ENCODE measurements at regions not wholly inside any gene's neighbourhood (a gene's known extent, or its start where the extent isn't known, plus 50 kb on each side); places are given as distances from the start of the nearest gene placed in this dataset.

DNA sequence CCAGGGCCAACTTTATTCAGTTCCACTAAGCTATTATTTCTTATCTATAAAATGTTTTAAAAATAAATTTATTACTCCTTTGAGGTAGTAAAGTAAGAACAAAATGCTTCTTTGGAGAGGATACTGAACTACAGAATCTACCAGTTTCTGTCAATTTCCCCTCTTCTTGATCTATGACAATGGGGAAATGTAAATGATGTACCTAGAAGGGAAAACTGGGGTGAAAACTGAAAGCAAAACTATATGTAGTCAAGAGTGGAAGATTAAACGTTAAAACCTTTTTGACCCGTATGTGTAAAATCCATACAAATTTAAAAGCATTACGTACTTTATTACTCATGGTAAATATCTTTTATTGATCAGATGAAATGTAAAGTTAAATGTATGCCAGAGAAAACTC lies 1287.8 kb upstream of the TMEFF2 start:
- Histone ChIP-seq H3K4me1 (ENCODE audit: control extremely low read depth in 1 of 4, control insufficient read depth in 4 of 4, insufficient read depth in 4 of 4, low read length in 3 of 4) (no peaks in the 10 kb centered on the region), H3K36me3 (ENCODE audit: control insufficient read depth in 4 of 4, insufficient read depth in 4 of 4, low read length in 3 of 4) (no peaks in the 10 kb centered on the region), H3K27ac (ENCODE audit: insufficient read depth in 1 of 2, low read depth in 1 of 2, low read length in 2 of 2, poor library complexity in 1 of 2, severe bottlenecking in 2 of 2) (no peak overlapping the region), H3K4me3 (ENCODE audit: control insufficient read depth in 1 of 7, extremely low read depth in 1 of 7, insufficient read depth in 4 of 7, low read depth in 2 of 7, low read length in 6 of 7) (no peak overlapping the region), H3K27me3 (replicated peaks in 2 of 5; ENCODE audit: control insufficient read depth in 4 of 5, insufficient read depth in 5 of 5, low read length in 4 of 5) (no peaks in the 10 kb centered on the region), H3K9me3 (ENCODE audit: control extremely low read depth in 1 of 5, control insufficient read depth in 4 of 5, insufficient read depth in 2 of 5, low read depth in 1 of 5, low read length in 4 of 5) (peaks cover 0 to 3% (median 0%) of the 10 kb centered on the region in 5 experiments)
- DNase-seq: no peak
- POLR2A ChIA-PET: no interaction called here
- no CpG with 5 or more reads among the region's 3 CpGs for WGBS (ENCODE audit: insufficient coverage)
- CTCF ChIA-PET: no interaction called here

- no peak for DNase-seq
- peaks cover 0 to 9% (median 2%) of the 10 kb centered on the region in 4 experiments for H3K4me1 ChIP-seq (ENCODE audit: control extremely low read depth in 1 of 4, control insufficient read depth in 4 of 4, insufficient read depth in 4 of 4, low read length in 3 of 4)
- ChIA-PET POLR2A (no interaction called here), CTCF (no interaction called here)
- 100% methylated on average over 1 of the region's 1 CpG for WGBS (ENCODE audit: insufficient coverage)
- H3K9me3 ChIP-seq (ENCODE audit: control extremely low read depth in 1 of 5, control insufficient read depth in 4 of 5, insufficient read depth in 2 of 5, low read depth in 1 of 5, low read length in 4 of 5): peaks cover 0 to 3% (median 0%) of the 10 kb centered on the region in 5 experiments
- no peaks in the 10 kb centered on the region for H3K27me3 ChIP-seq (replicated peaks in 2 of 5; ENCODE audit: control insufficient read depth in 4 of 5, insufficient read depth in 5 of 5, low read length in 4 of 5)
- no peak overlapping the region for H3K4me3 ChIP-seq (ENCODE audit: control insufficient read depth in 1 of 7, extremely low read depth in 1 of 7, insufficient read depth in 4 of 7, low read depth in 2 of 7, low read length in 6 of 7)
- H3K27ac ChIP-seq (ENCODE audit: insufficient read depth in 1 of 2, low read depth in 1 of 2, low read length in 2 of 2, poor library complexity in 1 of 2, severe bottlenecking in 2 of 2): no peak overlapping the region
- H3K36me3 ChIP-seq (ENCODE audit: control insufficient read depth in 4 of 4, insufficient read depth in 4 of 4, low read length in 3 of 4): no peaks in the 10 kb centered on the region
Observed at GRCh38 chr2:193480187-193480586, 1285.5 kb upstream of the TMEFF2 start.

GRCh38 chr2:193476171-193476800 lies 1281.6 kb upstream of the TMEFF2 start:
- CTCF ChIA-PET: interaction anchor here (1.6 kb wide), 1 partner anchor 10 kb away, joined by 6 read pairs; no protein-coding TSS in a partner anchor
- peak; percentile 18 to 80 (median 74) for DNase-seq
- Histone ChIP-seq H3K27me3 (replicated peaks in 2 of 5; ENCODE audit: control insufficient read depth in 4 of 5, insufficient read depth in 5 of 5, low read length in 4 of 5) (no peaks in the 10 kb centered on the region), H3K4me3 (ENCODE audit: control insufficient read depth in 1 of 7, extremely low read depth in 1 of 7, insufficient read depth in 4 of 7, low read depth in 2 of 7, low read length in 6 of 7) (no peak overlapping the region), H3K36me3 (ENCODE audit: control insufficient read depth in 4 of 4, insufficient read depth in 4 of 4, low read length in 3 of 4) (no peaks in the 10 kb centered on the region), H3K27ac (ENCODE audit: insufficient read depth in 1 of 2, low read depth in 1 of 2, low read length in 2 of 2, poor library complexity in 1 of 2, severe bottlenecking in 2 of 2) (no peak overlapping the region), H3K9me3 (ENCODE audit: control extremely low read depth in 1 of 5, control insufficient read depth in 4 of 5, insufficient read depth in 2 of 5, low read depth in 1 of 5, low read length in 4 of 5) (peaks cover 0 to 2% (median 0%) of the 10 kb centered on the region in 5 experiments), H3K4me1 (ENCODE audit: control extremely low read depth in 1 of 4, control insufficient read depth in 4 of 4, insufficient read depth in 4 of 4, low read length in 3 of 4) (peaks cover 0 to 9% (median 2%) of the 10 kb centered on the region in 4 experiments)
- POLR2A ChIA-PET: no interaction called here
- WGBS (ENCODE audit: insufficient coverage): 27% methylated on average over 2 of the region's 6 CpGs

GRCh38 chr2:193475038-193475437 lies 1280.3 kb upstream of the TMEFF2 start:
- CTCF ChIA-PET: no interaction called here
- 88% methylated on average over 2 of the region's 3 CpGs for whole genome bisulfite sequencing (ENCODE audit: insufficient coverage)
- POLR2A ChIA-PET: no interaction called here

GRCh38 chr2:193469251-193469650 lies 1274.5 kb upstream of the TMEFF2 start:
- CTCF ChIA-PET: no interaction called here
- no peaks in the 10 kb centered on the region for H3K27me3 ChIP-seq (replicated peaks in 2 of 5; ENCODE audit: control insufficient read depth in 4 of 5, insufficient read depth in 5 of 5, low read length in 4 of 5)
- 67% methylated on average over 1 of the region's 3 CpGs for WGBS (ENCODE audit: insufficient coverage)

More at GRCh38 chr2:193475038-193475437, 1280.3 kb upstream of the TMEFF2 start:
- H3K27ac ChIP-seq (ENCODE audit: insufficient read depth in 1 of 2, low read depth in 1 of 2, low read length in 2 of 2, poor library complexity in 1 of 2, severe bottlenecking in 2 of 2): no peak overlapping the region
- H3K36me3 ChIP-seq (ENCODE audit: control insufficient read depth in 4 of 4, insufficient read depth in 4 of 4, low read length in 3 of 4): no peaks in the 10 kb centered on the region
- H3K9me3 ChIP-seq (ENCODE audit: control extremely low read depth in 1 of 5, control insufficient read depth in 4 of 5, insufficient read depth in 2 of 5, low read depth in 1 of 5, low read length in 4 of 5): peaks cover 0 to 3% (median 0%) of the 10 kb centered on the region in 5 experiments
- DNase-seq: no peak
- no peak overlapping the region for H3K4me3 ChIP-seq (ENCODE audit: control insufficient read depth in 1 of 7, extremely low read depth in 1 of 7, insufficient read depth in 4 of 7, low read depth in 2 of 7, low read length in 6 of 7)
- H3K27me3 ChIP-seq (replicated peaks in 2 of 5; ENCODE audit: control insufficient read depth in 4 of 5, insufficient read depth in 5 of 5, low read length in 4 of 5): no peaks in the 10 kb centered on the region
- H3K4me1 ChIP-seq (ENCODE audit: control extremely low read depth in 1 of 4, control insufficient read depth in 4 of 4, insufficient read depth in 4 of 4, low read length in 3 of 4): peaks cover 0 to 9% (median 2%) of the 10 kb centered on the region in 4 experiments

GRCh38 chr2:193467276-193467987 lies 1272.7 kb upstream of the TMEFF2 start:
- ChIA-PET CTCF (no interaction called here), POLR2A (no interaction called here)
- Histone ChIP-seq H3K4me3 (ENCODE audit: control insufficient read depth in 1 of 7, extremely low read depth in 1 of 7, insufficient read depth in 4 of 7, low read depth in 2 of 7, low read length in 6 of 7) (no peak overlapping the region), H3K27ac (ENCODE audit: insufficient read depth in 1 of 2, low read depth in 1 of 2, low read length in 2 of 2, poor library complexity in 1 of 2, severe bottlenecking in 2 of 2) (no peak overlapping the region), H3K36me3 (ENCODE audit: control insufficient read depth in 4 of 4, insufficient read depth in 4 of 4, low read length in 3 of 4) (no peaks in the 10 kb centered on the region), H3K27me3 (replicated peaks in 2 of 5; ENCODE audit: control insufficient read depth in 4 of 5, insufficient read depth in 5 of 5, low read length in 4 of 5) (no peaks in the 10 kb centered on the region), H3K4me1 (ENCODE audit: control extremely low read depth in 1 of 4, control insufficient read depth in 4 of 4, insufficient read depth in 4 of 4, low read length in 3 of 4) (peaks cover 0 to 5% (median 0%) of the 10 kb centered on the region in 4 experiments), H3K9me3 (ENCODE audit: control extremely low read depth in 1 of 5, control insufficient read depth in 4 of 5, insufficient read depth in 2 of 5, low read depth in 1 of 5, low read length in 4 of 5) (peaks cover 0 to 7% (median 0%) of the 10 kb centered on the region in 5 experiments)
- no peak for DNase-seq

More at GRCh38 chr2:193469251-193469650, 1274.5 kb upstream of the TMEFF2 start:
- H3K4me1 ChIP-seq (ENCODE audit: control extremely low read depth in 1 of 4, control insufficient read depth in 4 of 4, insufficient read depth in 4 of 4, low read length in 3 of 4): peaks cover 0 to 5% (median 0%) of the 10 kb centered on the region in 4 experiments
- H3K36me3 ChIP-seq (ENCODE audit: control insufficient read depth in 4 of 4, insufficient read depth in 4 of 4, low read length in 3 of 4): no peaks in the 10 kb centered on the region
- no peak overlapping the region for H3K27ac ChIP-seq (ENCODE audit: insufficient read depth in 1 of 2, low read depth in 1 of 2, low read length in 2 of 2, poor library complexity in 1 of 2, severe bottlenecking in 2 of 2)
- H3K4me3 ChIP-seq (ENCODE audit: control insufficient read depth in 1 of 7, extremely low read depth in 1 of 7, insufficient read depth in 4 of 7, low read depth in 2 of 7, low read length in 6 of 7): no peak overlapping the region
- peak in 2 of 3 donors; percentile 22 to 42 for DNase-seq
- POLR2A ChIA-PET: no interaction called here
- H3K9me3 ChIP-seq (ENCODE audit: control extremely low read depth in 1 of 5, control insufficient read depth in 4 of 5, insufficient read depth in 2 of 5, low read depth in 1 of 5, low read length in 4 of 5): peaks cover 0 to 5% (median 2%) of the 10 kb centered on the region in 5 experiments

DNA sequence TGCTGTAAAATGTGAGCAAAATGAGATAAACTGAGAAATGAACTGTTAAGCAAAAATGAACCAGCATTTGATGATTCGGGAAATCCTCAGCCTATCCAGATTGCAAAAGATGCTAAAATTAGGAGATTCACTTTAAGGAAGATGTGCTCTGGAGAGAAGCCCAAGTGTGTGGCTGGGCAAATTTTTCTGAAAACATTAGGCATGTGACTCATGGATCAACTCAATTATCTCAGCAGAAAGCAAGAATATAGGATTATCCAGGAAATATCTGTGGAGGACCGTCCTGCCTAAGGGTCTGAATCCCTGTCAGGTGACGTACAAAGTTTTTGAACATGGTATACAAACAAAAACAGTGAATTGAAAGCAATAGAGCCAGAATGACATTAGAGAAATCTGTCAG lies 1268.3 kb upstream of the TMEFF2 start:
- DNase-seq: no peak
- no peaks in the 10 kb centered on the region for H3K4me1 ChIP-seq (ENCODE audit: control extremely low read depth in 1 of 4, control insufficient read depth in 4 of 4, insufficient read depth in 4 of 4, low read length in 3 of 4)
- CTCF ChIA-PET: no interaction called here
- H3K27me3 ChIP-seq (replicated peaks in 2 of 5; ENCODE audit: control insufficient read depth in 4 of 5, insufficient read depth in 5 of 5, low read length in 4 of 5): no peaks in the 10 kb centered on the region
- POLR2A ChIA-PET: no interaction called here
- H3K27ac ChIP-seq (ENCODE audit: insufficient read depth in 1 of 2, low read depth in 1 of 2, low read length in 2 of 2, poor library complexity in 1 of 2, severe bottlenecking in 2 of 2): no peak overlapping the region
- WGBS (ENCODE audit: insufficient coverage): 98% methylated on average over 3 of the region's 3 CpGs
- H3K9me3 ChIP-seq (ENCODE audit: control extremely low read depth in 1 of 5, control insufficient read depth in 4 of 5, insufficient read depth in 2 of 5, low read depth in 1 of 5, low read length in 4 of 5): peaks cover 0 to 2% (median 0%) of the 10 kb centered on the region in 5 experiments
- no peak overlapping the region for H3K4me3 ChIP-seq (ENCODE audit: control insufficient read depth in 1 of 7, extremely low read depth in 1 of 7, insufficient read depth in 4 of 7, low read depth in 2 of 7, low read length in 6 of 7)
- no peaks in the 10 kb centered on the region for H3K36me3 ChIP-seq (ENCODE audit: control insufficient read depth in 4 of 4, insufficient read depth in 4 of 4, low read length in 3 of 4)

Measured in common myeloid progenitor, CD34-positive (primary cell).